Esophagus squamous epithelium (tissue), 5 donors: ENCODE measurements at regions not wholly inside any gene's neighbourhood (a gene's known extent, or its start where the extent isn't known, plus 50 kb on each side); places are given as distances from the start of the nearest gene placed in this dataset.

Source experiments
- DNase-seq: peaks from one replicate; lab custom pipeline; 2025; lab: John Stamatoyannopoulos, UW
- H3K27ac ChIP-seq, 4 donors: fragments of 200-600 bp; sonication (generic); one replicate each; pipeline ENCODE4 v1.5.1; 2016 to 2019; ENCODE audit warnings: mild to moderate bottlenecking in 1 of 4
- H3K27me3 ChIP-seq, 4 donors: fragments of 200-600 bp; sonication (generic); 1 replicate in 3 of 4; 2 replicates in 1 of 4; pipeline versions ENCODE4 v1.5.1 to v1.6.0; 2017 to 2021; ENCODE audit warnings: antibody characterized with exemption in 1 of 4
- H3K36me3 ChIP-seq, 3 donors: fragments of 200-600 bp; sonication (generic); one replicate each; pipeline ENCODE4 v1.5.1; 2016 to 2019
- H3K4me1 ChIP-seq, 3 donors: fragments of 200-600 bp; sonication (generic); one replicate each; pipeline ENCODE4 v1.5.1; 2017 to 2019
- H3K4me3 ChIP-seq, 4 donors: fragments of 200-600 bp; sonication (generic); 1 replicate in 3 of 4; 2 replicates in 1 of 4; pipeline ENCODE4 v1.5.1; 2016 to 2019; ENCODE audit warnings: mild to moderate bottlenecking in 2 of 4, moderate library complexity in 1 of 4
- H3K9me3 ChIP-seq, 3 donors: fragments of 200-600 bp; sonication (generic); one replicate each; pipeline ENCODE4 v1.5.1; 2016 to 2019
- CTCF ChIP-seq, 6 experiments: fragments of 450-650 bp in 4 of 6; fragments of 200-600 bp in 2 of 6; sonication (generic) in 2 of 6; IDR thresholded peaks; one replicate each; pipeline ENCODE4 v1.5.1; 2016 to 2019; ENCODE audit warnings: antibody characterized with exemption in 6 of 6, mild to moderate bottlenecking in 4 of 6, moderate library complexity in 4 of 6
- POLR2A ChIP-seq, 4 donors: fragments of 450-650 bp; IDR thresholded peaks; one replicate each; pipeline ENCODE4 v1.6.1; 2017; ENCODE audit warnings: antibody characterized with exemption in 4 of 4, mild to moderate bottlenecking in 4 of 4, moderate library complexity in 3 of 4
- WGBS, 2 donors: methylation state at CpG; one replicate each; pipeline ENCODE4 v1.1.5; 2018; 5-methylcytosine and 5-hydroxymethylcytosine counted together
- intact Hi-C: fragments of 100-400 bp; cut with DNase I; formaldehyde crosslinking; loops from one replicate; pipeline ENCODE4 v1.15.0; 2022
- donor health status: DM: yes; HTN: yes; CAD: no.

GRCh38 chr1:29645586-29645985, 409.3 kb downstream of the PTPRU start:
- no peak for TF ChIP-seq POLR2A (IDR thresholded peaks at IDR 0.05)

DNA sequence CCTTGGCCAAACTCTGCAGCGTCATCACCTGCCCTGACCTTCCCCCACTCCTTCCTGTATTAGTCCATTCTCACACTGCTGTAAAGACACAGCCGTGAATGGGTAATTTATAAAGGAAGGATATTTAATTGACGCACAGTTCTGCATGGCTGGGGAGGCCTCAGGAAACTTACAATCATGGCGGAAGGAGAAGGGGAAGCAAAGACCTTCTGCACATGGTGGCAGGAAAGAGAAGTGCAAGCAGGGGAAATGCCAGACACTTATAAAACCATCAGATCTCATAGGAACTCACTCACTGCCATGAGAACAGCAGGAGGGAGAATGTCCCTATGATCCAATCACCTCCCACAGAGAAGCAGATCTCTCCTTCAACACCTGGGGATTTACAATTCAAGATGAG, 408.5 kb downstream of the PTPRU start:
- 62 to 65% methylated on average over 4 of the region's 4 CpGs for WGBS, 2 donors
- Histone ChIP-seq H3K27ac (no peak overlapping the region), H3K4me1 (no peaks in the 10 kb centered on the region), H3K4me3 (no peak overlapping the region), H3K9me3 (no peaks in the 10 kb centered on the region), H3K36me3 (no peaks in the 10 kb centered on the region), H3K27me3 (peaks cover 0 to 35% (median 0%) of the 10 kb centered on the region in 4 donors)
- no peak for DNase-seq
- intact Hi-C loops, result no loop called here
- TF ChIP-seq CTCF (IDR thresholded peaks at IDR 0.05) (no peak), POLR2A (IDR thresholded peaks at IDR 0.05) (no peak)

More at GRCh38 chr1:29645586-29645985, 409.3 kb downstream of the PTPRU start:
- no peak for DNase-seq
- no peaks in the 10 kb centered on the region for H3K4me1 ChIP-seq
- no peak overlapping the region for H3K27ac ChIP-seq
- H3K27me3 ChIP-seq, result peaks cover 0 to 40% (median 0%) of the 10 kb centered on the region in 4 donors
- no peaks in the 10 kb centered on the region for H3K9me3 ChIP-seq
- intact Hi-C loops, result no loop called here
- 66 to 68% methylated on average over 9 of the region's 9 CpGs for WGBS, 2 donors
- no peak overlapping the region for H3K4me3 ChIP-seq
- H3K36me3 ChIP-seq, result no peaks in the 10 kb centered on the region

DNA sequence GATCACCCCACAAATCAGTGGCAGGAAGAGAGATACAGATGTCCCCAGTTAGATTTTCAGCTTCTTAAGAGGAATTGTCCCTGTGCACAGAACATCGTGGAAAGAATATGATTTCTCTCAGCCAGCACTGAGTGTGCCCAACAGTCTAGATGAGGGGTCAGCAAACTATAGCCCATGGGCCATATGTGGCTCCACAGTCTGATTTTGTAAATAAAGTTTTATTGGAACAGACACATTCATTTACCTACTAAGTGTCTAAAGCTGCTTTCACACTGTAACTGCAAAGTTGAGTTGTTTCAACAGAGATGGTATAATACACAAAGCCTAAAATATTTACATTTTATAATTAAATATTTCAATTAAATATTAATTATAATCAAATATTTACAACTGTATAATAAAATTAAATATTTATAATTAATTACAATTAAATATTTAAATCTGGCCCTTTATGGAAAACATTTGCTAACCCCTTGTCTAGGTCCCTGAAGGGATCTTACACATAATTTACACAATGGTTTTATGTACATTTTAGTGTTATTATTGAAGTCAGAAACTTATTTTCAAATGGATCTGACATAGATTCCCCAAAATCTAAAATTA, 407.6 kb downstream of the PTPRU start:
- intact Hi-C loops, result no loop called here
- no peaks in the 10 kb centered on the region for H3K4me1 ChIP-seq
- no peak for DNase-seq
- H3K9me3 ChIP-seq, result no peaks in the 10 kb centered on the region
- H3K27ac ChIP-seq, result no peak overlapping the region
- WGBS, 2 donors, result 78 to 93% methylated on average over 1 of the region's 1 CpG
- H3K4me3 ChIP-seq, result no peak overlapping the region
- peaks cover 0 to 26% (median 0%) of the 10 kb centered on the region in 4 donors for H3K27me3 ChIP-seq
- H3K36me3 ChIP-seq, result no peaks in the 10 kb centered on the region
- TF ChIP-seq CTCF (IDR thresholded peaks at IDR 0.05) (no peak), POLR2A (IDR thresholded peaks at IDR 0.05) (no peak)

DNA sequence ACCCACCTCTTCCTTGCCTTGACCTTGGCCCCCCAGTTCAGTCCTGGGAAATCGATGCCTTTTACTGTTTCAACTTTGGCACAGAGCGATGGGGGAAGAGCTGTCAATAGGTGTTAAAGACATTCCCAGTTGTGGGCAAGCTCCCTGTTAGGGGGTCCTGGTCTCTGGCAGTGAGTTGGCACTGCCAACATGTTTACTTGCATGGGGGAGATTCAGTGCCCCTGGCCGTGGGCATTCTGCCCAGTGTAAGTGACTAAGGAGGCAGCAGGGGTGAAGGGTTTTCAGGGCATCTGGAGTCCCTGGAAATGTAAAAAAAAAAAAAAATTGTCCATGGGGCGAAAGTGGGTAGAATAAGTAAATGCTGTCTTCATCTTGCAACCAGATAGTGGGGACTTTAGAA, 407.0 kb downstream of the PTPRU start:
- H3K9me3 ChIP-seq, result no peaks in the 10 kb centered on the region
- H3K27ac ChIP-seq, result no peak overlapping the region
- 55 to 60% methylated on average over 2 to 4 of the region's 4 CpGs for WGBS, 2 donors
- peaks cover 0 to 24% (median 0%) of the 10 kb centered on the region in 4 donors for H3K27me3 ChIP-seq
- H3K4me1 ChIP-seq, result no peaks in the 10 kb centered on the region
- DNase-seq, result no peak
- H3K36me3 ChIP-seq, result no peaks in the 10 kb centered on the region
- TF ChIP-seq CTCF (IDR thresholded peaks at IDR 0.05), result no peak
- TF ChIP-seq POLR2A (IDR thresholded peaks at IDR 0.05), result no peak
- intact Hi-C loops, result no loop called here
- no peak overlapping the region for H3K4me3 ChIP-seq

GRCh38 chr1:29642519-29642918, 406.2 kb downstream of the PTPRU start:
- H3K36me3 ChIP-seq, result no peaks in the 10 kb centered on the region
- H3K27ac ChIP-seq, result no peak overlapping the region
- DNase-seq, result no peak
- H3K27me3 ChIP-seq, result peaks cover 0 to 24% (median 0%) of the 10 kb centered on the region in 4 donors
- intact Hi-C loops, result no loop called here
- H3K4me3 ChIP-seq, result no peak overlapping the region
- 62 to 70% methylated on average over 2 to 3 of the region's 6 CpGs for WGBS, 2 donors
- no peaks in the 10 kb centered on the region for H3K4me1 ChIP-seq
- no peaks in the 10 kb centered on the region for H3K9me3 ChIP-seq
- TF ChIP-seq CTCF (IDR thresholded peaks at IDR 0.05), result no peak
- no peak for TF ChIP-seq POLR2A (IDR thresholded peaks at IDR 0.05)
